Transverse colon (tissue), 4 donors: ENCODE measurements at regions not wholly inside any gene's neighbourhood (a gene's known extent, or its start where the extent isn't known, plus 50 kb on each side); places are given as distances from the start of the nearest gene placed in this dataset.
"Not testable (repeated sequence)": the region's sequence is repeated elsewhere in the genome, so short reads cannot be mapped to it uniquely, and the experiment has no call there.

ENCODE experiments used
- DNase-seq: peaks from one replicate; pipeline ENCODE4 v3.0.0-alpha.2; 2019
- H3K27ac ChIP-seq, 4 donors: fragments of 200-600 bp; sonication (generic); 2 replicates each; pipeline ENCODE4 v1.5.1; 2016 to 2018; ENCODE audit warnings: inconsistent platforms in 4 of 4
- H3K27me3 ChIP-seq: fragments of 200-600 bp; sonication (generic); 2 replicates; pipeline ENCODE4 v1.5.1; 2017; ENCODE audit warnings: inconsistent platforms
- H3K36me3 ChIP-seq, 4 donors: fragments of 200-600 bp; sonication (generic); 2 replicates each; pipeline ENCODE4 v1.5.1; 2017 to 2019; ENCODE audit warnings: inconsistent platforms in 4 of 4
- H3K4me1 ChIP-seq, 4 donors: fragments of 200-600 bp; sonication (generic); 2 replicates each; pipeline ENCODE4 v1.5.1; 2017 to 2020; ENCODE audit warnings: inconsistent platforms in 4 of 4
- H3K4me3 ChIP-seq, 4 donors: fragments of 200-600 bp; sonication (generic); 1 replicate in 1 of 4; 2 replicates in 3 of 4; pipeline versions ENCODE4 v1.5.1 to v1.6.1; 2017 to 2019; ENCODE audit warnings: inconsistent platforms in 4 of 4
- H3K9me3 ChIP-seq, 2 donors: fragments of 200-600 bp; sonication (generic); 2 replicates each; pipeline ENCODE4 v1.5.1; 2017 to 2019; ENCODE audit warnings: inconsistent platforms in 2 of 2
- CTCF ChIP-seq, 5 experiments: fragments of 200-600 bp in 3 of 5; fragments of 450-650 bp in 2 of 5; sonication (generic) in 3 of 5; IDR thresholded peaks; 1 replicate in 2 of 5; 2 replicates in 3 of 5; pipeline ENCODE4 v1.5.1; 2016 to 2017; ENCODE audit warnings: antibody characterized with exemption in 5 of 5, inconsistent platforms in 3 of 5, mild to moderate bottlenecking in 2 of 5, moderate library complexity in 1 of 5
- EP300 ChIP-seq: sonication (generic); formaldehyde crosslinking; IDR thresholded peaks from one replicate; pipeline ENCODE4 v1.6.1; 2017; ENCODE audit warnings: antibody characterized with exemption, low read depth
- POLR2A ChIP-seq: fragments of 450-650 bp; IDR thresholded peaks from one replicate; pipeline ENCODE4 v1.6.1; 2016; ENCODE audit warnings: antibody characterized with exemption, mild to moderate bottlenecking, moderate library complexity
- POLR2AphosphoS5 ChIP-seq, 3 donors: sonication (generic); formaldehyde crosslinking; IDR thresholded peaks; one replicate each; pipeline ENCODE4 v1.6.1; 2016; ENCODE audit warnings: antibody characterized with exemption in 3 of 3
- WGBS, 2 donors: methylation state at CpG; one replicate each; pipeline ENCODE4 v1.1.5; 2018; ENCODE audit warnings: low coverage in 1 of 2; 5-methylcytosine and 5-hydroxymethylcytosine counted together
- in situ Hi-C, 4 donors: fragments of 200-750 bp; cut with MboI; loops; one replicate each; pipeline versions ENCODE4 v1.15.0 to v1.15.1; 2017; ENCODE audit warnings: low sequenced_read_pairs in 3 of 4, low pct_ligation_motif_present in 1 of 4, low pct_unique_long_range_greater_than_20kb in 1 of 4
- intact Hi-C: fragments of 100-400 bp; cut with DNase I; formaldehyde crosslinking; loops from one replicate; pipeline ENCODE4 v1.15.1; 2023; ENCODE audit warnings: low total_unique reads

GRCh38 chr5:15103130-15103529 is 231.6 kb upstream of the ANKH start:
- Histone ChIP-seq H3K27ac (no peak overlapping the region), H3K9me3 (no peaks in the 10 kb centered on the region), H3K36me3 (no peaks in the 10 kb centered on the region), H3K4me1 (no peaks in the 10 kb centered on the region), H3K27me3 (no peaks in the 10 kb centered on the region), H3K4me3 (no peak overlapping the region)
- DNase-seq, result no peak
- TF ChIP-seq EP300 (no peak), POLR2A (no peak), CTCF (IDR thresholded peaks at IDR 0.05) (no peak), POLR2AphosphoS5 (IDR thresholded peaks at IDR 0.05) (no peak)
- intact Hi-C loops, result loop anchor here (5.0 kb wide), 1 partner anchor 529 kb away; no protein-coding TSS in a partner anchor
- in situ Hi-C loops, result no loop called here
- 23 to 31% methylated on average over 5 of the region's 5 CpGs for WGBS, 2 donors

- Histone ChIP-seq H3K9me3 (no peaks in the 10 kb centered on the region), H3K27me3 (no peaks in the 10 kb centered on the region), H3K4me3 (no peak overlapping the region), H3K36me3 (no peaks in the 10 kb centered on the region), H3K27ac (no peak overlapping the region), H3K4me1 (no peaks in the 10 kb centered on the region)
- TF ChIP-seq POLR2AphosphoS5 (IDR thresholded peaks at IDR 0.05), result no peak
- DNase-seq, result no peak
- intact Hi-C loops (no loop called here), in situ Hi-C loops (no loop called here)
These were observed 226.0 kb upstream of the ANKH start for GRCh38 chr5:15097552-15097951.

- 95 to 100% methylated on average over 3 to 19 of the region's 22 CpGs for WGBS, 2 donors
- H3K27ac ChIP-seq, H3K4me3 ChIP-seq, intact Hi-C loops, H3K36me3 ChIP-seq, H3K27me3 ChIP-seq, H3K9me3 ChIP-seq, DNase-seq, H3K4me1 ChIP-seq, in situ Hi-C loops: not testable (repeated sequence)
These were observed 225.1 kb upstream of the ANKH start for GRCh38 chr5:15096686-15097085.

GRCh38 chr5:15092801-15093200 is 221.2 kb upstream of the ANKH start:
- in situ Hi-C loops, result no loop called here
- no peaks in the 10 kb centered on the region for H3K9me3 ChIP-seq
- no peaks in the 10 kb centered on the region for H3K4me1 ChIP-seq
- TF ChIP-seq POLR2AphosphoS5 (IDR thresholded peaks at IDR 0.05), result no peak
- TF ChIP-seq POLR2A, result no peak
- TF ChIP-seq EP300, result no peak
- no peak for TF ChIP-seq CTCF (IDR thresholded peaks at IDR 0.05)
- DNase-seq, result no peak
- no peak overlapping the region for H3K27ac ChIP-seq
- H3K27me3 ChIP-seq, result no peaks in the 10 kb centered on the region
- H3K4me3 ChIP-seq, result no peak overlapping the region
- intact Hi-C loops, result no loop called here
- WGBS, 2 donors, result 80% methylated on average over 7 of the region's 7 CpGs; no CpG with 5 or more reads in 1 of the 2 donors
- no peaks in the 10 kb centered on the region for H3K36me3 ChIP-seq

GRCh38 chr5:15085671-15086070 is 214.1 kb upstream of the ANKH start:
- TF ChIP-seq POLR2A (no peak), EP300 (no peak), CTCF (IDR thresholded peaks at IDR 0.05) (no peak), POLR2AphosphoS5 (IDR thresholded peaks at IDR 0.05) (no peak)
- H3K4me1 ChIP-seq, result no peaks in the 10 kb centered on the region
- no peaks in the 10 kb centered on the region for H3K27me3 ChIP-seq
- WGBS, 2 donors, result 85 to 87% methylated on average over 2 of the region's 2 CpGs
- no peak overlapping the region for H3K4me3 ChIP-seq
- in situ Hi-C loops, result no loop called here
- H3K9me3 ChIP-seq, result no peaks in the 10 kb centered on the region
- no peak for DNase-seq
- H3K36me3 ChIP-seq, result no peaks in the 10 kb centered on the region
- no peak overlapping the region for H3K27ac ChIP-seq
- intact Hi-C loops, result no loop called here
